Activated CD4-positive, CD25-positive, alpha-beta regulatory T cell treated with anti-CD3 and anti-CD28 coated beads, Interleukin-2, amount 50 U/mL, for 72 hours (primary cell): ENCODE measurements at regions not wholly inside any gene's neighbourhood (a gene's known extent, or its start where the extent isn't known, plus 50 kb on each side); places are given as distances from the start of the nearest gene placed in this dataset.
"Not testable (repeated sequence)": the region's sequence is repeated elsewhere in the genome, so short reads cannot be mapped to it uniquely, and the experiment has no call there.

ENCODE experiments used
- DNase-seq: peaks from one replicate; pipeline ENCODE4 v3.0.0; 2021

GRCh38 chr1:245023222-245023621, 131.6 kb upstream of the KIF26B start:
- DNase-seq, result no peak

- DNase-seq, result no peak
Measured at GRCh38 chr1:245019910-245020486, 134.8 kb upstream of the KIF26B start.

DNA sequence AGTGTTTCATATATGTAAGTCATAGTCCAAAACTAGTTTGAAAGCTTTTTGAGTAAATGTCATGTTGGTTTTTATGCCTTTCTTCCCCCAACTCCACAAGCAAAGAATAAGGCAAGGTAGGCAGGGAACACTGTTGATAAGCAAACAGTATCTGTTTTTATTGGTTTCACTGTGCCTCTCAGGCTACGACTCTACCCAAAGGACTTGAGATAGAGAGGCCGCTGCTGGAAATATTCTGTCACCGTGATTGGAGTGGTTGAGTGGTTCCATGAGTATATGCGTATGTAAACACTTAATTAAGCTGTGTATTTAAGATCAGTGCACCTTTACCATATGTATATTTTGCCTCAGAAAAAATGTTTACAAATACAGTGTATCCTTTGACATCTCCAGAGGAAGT, 138.1 kb upstream of the KIF26B start:
- DNase-seq, result no peak

DNA sequence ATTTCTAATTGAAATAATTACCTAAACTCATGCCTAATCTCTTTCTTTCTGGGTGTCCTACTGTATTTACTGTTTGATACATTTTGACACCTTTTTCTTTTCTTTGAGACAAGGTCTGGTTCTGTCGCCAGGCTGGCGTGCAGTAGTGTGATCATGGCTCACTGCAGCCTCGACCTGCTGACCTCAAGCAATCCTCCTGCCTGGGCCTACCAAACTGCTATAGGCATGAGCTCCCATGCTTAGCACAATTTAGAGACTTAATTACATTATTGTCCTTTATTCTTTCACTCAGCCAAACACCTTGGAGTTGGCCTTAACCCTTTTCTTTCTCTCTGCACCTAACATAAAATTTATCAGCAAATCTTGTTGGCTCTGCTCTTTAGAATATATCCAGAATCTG, 139.8 kb upstream of the KIF26B start:
- DNase-seq, result no peak

DNA sequence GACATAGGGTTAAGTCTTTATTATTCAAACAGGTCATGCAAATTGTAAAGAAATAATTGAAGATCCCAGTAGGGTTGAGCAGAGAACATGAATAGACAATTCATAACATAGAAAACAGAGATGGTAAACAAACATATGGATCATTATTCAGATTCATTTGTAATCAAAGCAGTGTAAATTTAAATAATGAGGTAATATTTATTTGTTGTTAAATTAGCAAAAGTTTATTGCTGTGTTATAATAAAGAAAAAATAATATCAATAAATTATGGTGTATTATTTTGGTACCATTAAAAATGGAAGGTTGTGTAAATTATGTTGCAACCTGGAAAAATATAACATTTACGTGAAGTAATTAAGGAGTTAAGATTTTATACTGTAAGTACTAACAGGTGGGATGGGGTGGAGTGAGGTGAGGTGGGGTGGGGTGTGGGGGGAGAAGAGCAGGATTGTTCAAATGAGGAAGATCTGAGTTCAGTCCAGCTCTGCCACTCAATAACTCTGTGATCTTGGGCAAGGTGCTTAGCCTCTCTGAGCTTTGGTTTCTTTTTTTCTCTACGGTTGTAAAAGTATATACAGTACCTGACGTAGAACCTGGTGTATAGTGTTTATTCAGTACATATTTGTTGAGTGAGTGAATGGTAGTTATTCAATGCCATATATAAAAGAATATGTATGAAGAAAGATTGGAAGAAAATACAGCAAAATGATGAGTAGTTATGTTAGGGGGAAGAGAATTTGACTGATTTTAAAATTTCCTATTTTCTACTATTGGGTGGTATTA, 140.3 kb upstream of the KIF26B start:
- DNase-seq, result no peak

GRCh38 chr1:245010018-245010614, 144.7 kb upstream of the KIF26B start:
- no peak for DNase-seq

- no peak for DNase-seq
Measured at GRCh38 chr1:245008761-245009160, 144.4 kb upstream of the HNRNPU start.

- DNase-seq, result no peak
Measured at GRCh38 chr1:245007852-245008251, 143.5 kb upstream of the HNRNPU start.

GRCh38 chr1:245003246-245003645, 138.9 kb upstream of the HNRNPU start:
- DNase-seq, result no peak

DNA sequence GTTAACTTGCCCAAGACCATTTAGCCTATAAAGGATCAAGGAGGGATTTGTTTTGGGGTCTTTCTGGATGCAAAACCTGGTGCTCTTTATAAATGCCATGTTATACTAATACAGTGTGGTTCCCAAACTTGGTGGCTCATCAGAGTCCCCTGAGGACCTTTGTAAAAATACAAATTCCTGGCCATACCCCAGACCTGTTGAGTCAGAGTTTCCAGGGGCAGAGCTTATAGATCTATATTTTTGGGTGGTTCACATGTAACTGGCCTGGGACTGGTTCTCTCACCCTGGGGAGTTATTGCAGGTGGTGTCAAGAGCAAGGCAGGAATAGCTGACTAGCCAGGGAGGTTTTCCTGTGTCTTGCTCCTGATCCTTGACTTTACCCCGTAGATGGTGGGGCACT, 136.9 kb upstream of the HNRNPU start:
- no peak for DNase-seq

DNA sequence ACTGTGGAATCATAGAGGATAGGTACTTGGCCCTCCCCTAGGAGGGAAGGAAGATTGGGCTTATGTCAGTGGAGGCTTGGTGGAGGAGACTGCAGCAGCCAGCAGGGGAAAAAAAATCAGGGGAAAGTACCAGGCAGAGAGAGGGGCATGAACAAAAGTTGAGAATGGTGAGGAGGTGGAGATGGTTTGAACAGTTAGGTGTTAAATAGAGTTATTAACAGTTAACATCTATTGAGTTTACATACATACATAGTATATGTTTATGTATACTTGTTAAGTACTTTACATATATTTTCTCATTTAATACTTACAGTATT, 136.5 kb upstream of the HNRNPU start:
- DNase-seq, result no peak

DNA sequence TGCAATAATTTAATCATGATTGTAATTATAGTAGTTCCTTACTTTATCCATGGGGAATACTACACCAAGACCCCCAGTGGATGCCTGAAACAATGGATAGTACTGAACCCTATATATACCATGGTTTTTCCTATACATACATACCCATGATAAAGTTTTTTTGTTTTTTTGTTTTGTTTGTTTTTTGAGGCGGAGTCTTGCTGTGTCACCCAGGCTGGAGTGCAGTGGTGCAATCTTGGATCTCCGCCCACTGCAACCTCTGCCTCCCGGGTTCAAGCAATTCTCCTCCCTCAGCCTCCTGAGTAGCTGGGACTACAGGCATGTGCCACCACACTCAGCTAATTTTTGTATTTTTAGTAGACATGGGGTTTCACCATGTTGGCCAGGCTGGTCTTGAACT, 135.3 kb upstream of the HNRNPU start:
- not testable (repeated sequence) for DNase-seq

GRCh38 chr1:244998717-244999346, 134.5 kb upstream of the HNRNPU start:
- no peak for DNase-seq

- DNase-seq, result no peak
Measured at GRCh38 chr1:244995602-244996400, 131.5 kb upstream of the HNRNPU start.

DNA sequence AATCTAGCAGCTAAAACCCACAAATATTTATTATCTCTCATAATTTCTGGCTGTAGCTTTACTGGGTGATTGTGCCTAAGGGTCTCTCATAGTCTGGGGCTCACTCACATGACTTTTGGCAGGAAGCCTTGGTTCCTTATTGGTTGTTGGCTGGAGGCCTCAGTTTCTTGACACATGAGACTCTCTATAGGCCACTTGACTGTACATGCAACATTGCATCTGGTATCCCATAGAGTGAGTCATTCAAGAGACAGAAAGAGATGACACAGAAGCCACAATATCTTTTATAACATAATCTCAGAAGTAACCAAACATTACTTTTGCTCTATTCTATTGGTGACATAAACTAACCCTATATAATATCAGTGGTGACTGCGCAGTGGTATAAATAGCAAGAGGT, 128.5 kb upstream of the HNRNPU start:
- DNase-seq, result no peak

DNA sequence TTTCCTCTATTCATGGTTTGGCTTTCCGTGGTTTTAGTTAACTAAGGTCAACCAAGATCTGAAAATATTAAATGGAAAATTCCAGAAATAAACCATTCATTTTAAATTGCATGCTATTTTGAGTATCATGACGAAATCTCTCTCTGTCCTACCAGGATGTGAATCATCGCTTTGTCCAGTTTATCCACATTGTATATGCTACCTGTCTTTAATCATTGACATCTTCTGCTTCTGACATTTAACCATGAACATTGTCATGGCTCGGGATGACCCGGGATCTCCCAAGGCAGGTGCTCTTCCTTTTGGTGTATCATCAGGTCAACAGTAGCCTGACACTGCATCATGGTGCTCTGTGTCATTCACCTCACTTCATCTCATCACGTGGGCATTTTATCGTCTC, 125.5 kb upstream of the HNRNPU start:
- no peak for DNase-seq

GRCh38 chr1:244988521-244988920, 124.2 kb upstream of the HNRNPU start:
- no peak for DNase-seq

DNA sequence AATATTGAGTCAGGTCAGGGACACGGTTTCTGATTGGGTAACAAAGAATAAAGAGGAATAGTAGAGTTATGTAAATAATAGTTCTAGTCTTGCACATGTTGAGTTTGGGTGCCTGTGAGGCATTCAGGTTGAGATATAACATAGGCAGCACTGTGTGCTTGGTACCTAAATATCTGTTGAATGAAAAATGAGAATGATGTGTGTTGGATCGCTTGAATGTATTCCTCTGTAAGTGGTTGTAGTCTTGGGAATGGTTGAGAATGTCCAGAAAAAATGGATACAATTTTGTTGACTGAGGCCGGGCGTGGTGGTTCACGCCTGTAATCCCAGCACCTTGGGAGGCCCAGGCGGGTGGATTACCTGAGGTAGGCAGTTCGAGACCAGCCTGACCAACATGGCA, 116.3 kb upstream of the HNRNPU start:
- no peak for DNase-seq

- DNase-seq, result no peak
Measured at GRCh38 chr1:244974550-244974949, 110.2 kb upstream of the HNRNPU start.

DNA sequence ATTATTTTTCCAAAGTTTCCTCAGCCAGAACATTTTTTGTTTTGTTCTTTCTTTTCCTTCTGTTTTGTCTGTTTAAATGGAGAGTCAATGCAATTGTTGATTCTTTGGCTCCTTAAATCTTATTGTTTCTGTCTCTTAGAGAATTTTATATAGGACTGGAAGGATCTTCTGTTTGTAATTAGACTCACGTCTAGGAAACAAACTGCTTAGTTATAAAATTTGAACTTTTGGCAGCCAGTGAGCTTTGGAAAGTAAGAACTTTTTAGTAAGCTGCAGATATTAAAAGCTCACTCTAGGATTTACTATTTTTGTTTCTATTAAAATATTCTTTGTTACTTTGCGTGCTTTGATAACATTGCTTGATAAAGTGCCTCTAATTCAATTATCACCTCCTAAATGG, 109.8 kb upstream of the HNRNPU start:
- DNase-seq, result no peak

- DNase-seq, result no peak
Measured at GRCh38 chr1:244971552-244972216, 107.3 kb upstream of the HNRNPU start.

GRCh38 chr1:244970744-244971551, 106.6 kb upstream of the HNRNPU start:
- DNase-seq, result peak; percentile 92
